Hematopoietic multipotent progenitor cell treated with erythropoietin and hydrocortisone succinate and interleukin-3 and kit ligand, for 4 days (in vitro differentiated cells): ENCODE measurements at regions not wholly inside any gene's neighbourhood (a gene's known extent, or its start where the extent isn't known, plus 50 kb on each side); places are given as distances from the start of the nearest gene placed in this dataset.

ENCODE experiments used
- DNase-seq: peaks from one replicate; pipeline ENCODE4 v3.0.0-alpha.2; 2015

DNA sequence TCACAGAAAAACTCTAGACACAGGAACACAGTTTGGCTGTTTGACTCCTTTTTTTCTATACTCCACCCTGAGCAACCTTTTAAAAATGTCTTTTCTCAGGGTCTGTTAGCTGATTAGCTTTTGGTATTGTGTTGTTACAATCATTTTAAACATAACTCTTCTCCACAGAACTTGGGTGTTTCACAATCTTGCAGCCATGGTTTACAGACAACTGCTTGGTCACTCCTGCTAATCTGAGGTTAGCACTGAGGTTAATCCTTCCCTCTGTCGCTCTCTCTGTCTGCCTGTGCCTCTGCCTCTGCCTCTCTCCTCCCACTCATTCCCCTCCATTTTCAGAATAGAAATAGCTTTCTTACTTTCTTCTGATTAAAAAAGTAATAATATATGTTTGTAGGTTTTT, 62.4 kb upstream of the ZBED5 start:
- peak; percentile 96 for DNase-seq

GRCh38 chr11:10918698-10919097, 60.8 kb upstream of the ZBED5 start:
- peak; percentile 60 for DNase-seq

- DNase-seq: no peak
These were observed 60.4 kb upstream of the ZBED5 start for GRCh38 chr11:10918275-10918674.

- no peak for DNase-seq
These were observed 59.9 kb upstream of the ZBED5 start for GRCh38 chr11:10917802-10918201.

GRCh38 chr11:10916665-10917064, 58.8 kb upstream of the ZBED5 start:
- peak; percentile 38 for DNase-seq

DNA sequence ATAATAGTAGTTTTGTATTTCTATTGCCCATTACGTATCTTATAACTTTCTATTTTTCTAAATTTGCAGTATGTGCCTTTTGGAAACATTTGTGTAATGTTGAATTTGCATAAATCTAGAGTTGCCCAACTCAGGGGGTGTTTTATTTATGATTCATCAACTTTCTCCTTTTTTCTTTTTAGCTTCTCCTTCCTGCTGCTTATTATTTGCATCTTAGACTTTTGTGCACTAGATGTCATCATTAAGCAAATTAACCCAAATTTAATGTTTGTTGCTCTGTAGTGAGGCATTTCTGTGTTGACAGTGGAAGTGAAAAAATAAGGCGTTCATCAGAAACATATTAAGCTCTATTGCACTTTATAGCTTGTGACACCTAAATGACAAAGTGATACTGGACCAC, 56.2 kb upstream of the ZBED5 start:
- DNase-seq: no peak

DNA sequence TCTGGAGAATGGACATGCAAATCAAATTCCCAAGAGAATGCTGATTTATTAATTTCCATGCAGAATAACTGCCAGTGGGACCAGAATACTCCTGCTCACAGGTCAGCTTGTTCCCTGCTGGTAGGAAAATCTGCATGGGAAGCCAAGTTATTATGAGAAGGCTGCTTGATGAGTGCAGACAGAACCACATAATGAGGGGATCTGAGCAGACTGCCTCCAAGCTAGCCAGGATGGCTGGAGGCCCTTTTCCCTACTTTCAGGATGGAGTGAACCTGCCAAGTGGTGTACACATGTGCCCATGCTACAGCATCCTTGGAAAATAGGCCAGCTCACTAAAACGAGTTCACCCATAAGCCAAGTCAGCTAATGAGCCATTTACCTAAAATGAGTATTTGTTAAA, 55.2 kb upstream of the ZBED5 start:
- DNase-seq: no peak

DNA sequence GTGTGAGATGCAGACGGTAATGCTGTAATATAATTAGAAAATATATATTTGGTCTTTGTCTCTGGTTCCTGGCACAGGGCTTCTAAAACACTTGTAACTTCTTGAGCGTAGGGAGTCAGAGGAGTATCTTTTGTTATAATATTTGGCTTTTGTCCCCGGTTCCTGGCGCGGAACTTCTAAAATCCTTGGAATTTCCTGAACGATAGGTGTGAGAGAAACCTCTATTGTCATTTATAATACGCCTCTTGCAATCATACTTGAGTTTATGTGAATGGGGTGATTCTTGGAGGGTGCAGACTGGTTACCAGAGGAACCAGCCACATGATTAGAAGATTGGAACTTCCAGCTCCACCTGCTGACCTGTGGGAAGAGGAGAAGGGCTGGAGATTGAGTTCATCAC, 54.1 kb upstream of the ZBED5 start:
- no peak for DNase-seq

- DNase-seq: peak; percentile 60
These were observed 51.5 kb upstream of the ZBED5 start for GRCh38 chr11:10909141-10909883.

DNA sequence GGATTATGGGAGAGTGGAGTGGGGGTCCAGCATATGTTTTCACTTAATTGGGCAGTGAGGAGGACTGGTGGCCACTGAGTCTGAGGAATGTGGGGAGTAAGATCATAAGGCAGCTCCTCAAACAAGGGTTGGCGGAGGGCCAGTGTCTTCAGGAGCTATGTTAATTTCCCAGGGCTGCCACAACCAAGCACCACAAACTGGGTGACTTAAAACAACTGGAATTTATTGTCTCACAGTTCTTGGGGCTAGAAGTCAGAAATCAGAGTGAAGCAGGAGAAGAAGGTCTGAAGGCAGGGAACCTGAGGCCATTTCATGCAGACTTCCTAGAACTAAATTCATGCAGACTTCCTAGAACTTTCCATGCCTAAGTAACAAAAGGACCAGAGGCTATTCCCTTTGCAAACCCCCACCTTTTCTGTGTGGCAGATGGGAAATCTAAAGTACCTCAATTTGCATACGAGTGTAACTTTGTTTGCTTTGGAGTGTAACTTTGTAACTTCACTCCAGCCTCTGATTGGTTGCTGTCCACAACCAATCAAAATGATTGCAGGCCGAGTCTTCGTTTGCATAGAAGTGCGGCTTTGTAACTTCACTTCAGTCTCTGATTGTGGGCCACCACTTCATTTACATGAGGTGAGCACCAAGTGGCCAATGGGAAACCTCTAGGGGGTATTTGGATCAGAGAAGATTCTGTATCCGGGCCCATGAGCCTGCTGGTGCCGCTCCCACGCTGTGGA, 50.5 kb upstream of the ZBED5 start:
- DNase-seq: no peak
